ENCODE measurements at regions not wholly inside any gene's neighbourhood (a gene's known extent, or its start where the extent isn't known, plus 50 kb on each side); places are given as distances from the start of the nearest gene placed in this dataset.
"Not testable (repeated sequence)": the region's sequence is repeated elsewhere in the genome, so short reads cannot be mapped to it uniquely, and the experiment has no call there.

GRCh38 chr1:234770924-234771540, 161.1 kb upstream of the IRF2BP2 start:
- no peak for DNase-seq (ENCODE audit: low read depth in 1 of 2, low spot score in 1 of 2)

GRCh38 chr1:234769986-234770795, 160.2 kb upstream of the IRF2BP2 start:
- no peak for DNase-seq (ENCODE audit: low read depth in 1 of 2, low spot score in 1 of 2)

GRCh38 chr1:234769284-234769985, 159.5 kb upstream of the IRF2BP2 start:
- no peak for DNase-seq (ENCODE audit: low read depth in 1 of 2, low spot score in 1 of 2)

- no peak for DNase-seq (ENCODE audit: low read depth in 1 of 2, low spot score in 1 of 2)
Observed at GRCh38 chr1:234768569-234769283, 158.7 kb upstream of the IRF2BP2 start.

- DNase-seq (ENCODE audit: low read depth in 1 of 2, low spot score in 1 of 2), result no peak
Observed at GRCh38 chr1:234768171-234768568, 158.2 kb upstream of the IRF2BP2 start.

- no peak for DNase-seq (ENCODE audit: low read depth in 1 of 2, low spot score in 1 of 2)
Observed at GRCh38 chr1:234765672-234766071, 155.7 kb upstream of the IRF2BP2 start.

GRCh38 chr1:234765181-234765580, 155.2 kb upstream of the IRF2BP2 start:
- no peak for DNase-seq (ENCODE audit: low read depth in 1 of 2, low spot score in 1 of 2)

GRCh38 chr1:234763910-234764309, 153.9 kb upstream of the IRF2BP2 start:
- DNase-seq (ENCODE audit: low read depth in 1 of 2, low spot score in 1 of 2), result no peak

- DNase-seq (ENCODE audit: low read depth in 1 of 2, low spot score in 1 of 2), result no peak
Observed at GRCh38 chr1:234763367-234763766, 153.4 kb upstream of the IRF2BP2 start.

GRCh38 chr1:234762127-234762526, 152.1 kb upstream of the IRF2BP2 start:
- not testable (repeated sequence) for DNase-seq (ENCODE audit: low read depth in 1 of 2, low spot score in 1 of 2)

GRCh38 chr1:234760303-234760723, 150.3 kb upstream of the IRF2BP2 start:
- no peak for DNase-seq (ENCODE audit: low read depth in 1 of 2, low spot score in 1 of 2)

GRCh38 chr1:234759888-234760287, 149.9 kb upstream of the IRF2BP2 start:
- DNase-seq (ENCODE audit: low read depth in 1 of 2, low spot score in 1 of 2), result no peak

GRCh38 chr1:234758851-234759250, 148.9 kb upstream of the IRF2BP2 start:
- no peak for DNase-seq (ENCODE audit: low read depth in 1 of 2, low spot score in 1 of 2)

- DNase-seq (ENCODE audit: low read depth in 1 of 2, low spot score in 1 of 2), result no peak
Observed at GRCh38 chr1:234756857-234757256, 146.9 kb upstream of the IRF2BP2 start.

GRCh38 chr1:234756066-234756774, 146.2 kb upstream of the IRF2BP2 start:
- no peak for DNase-seq (ENCODE audit: low read depth in 1 of 2, low spot score in 1 of 2)

GRCh38 chr1:234755449-234755863, 145.5 kb upstream of the IRF2BP2 start:
- DNase-seq (ENCODE audit: low read depth in 1 of 2, low spot score in 1 of 2), result no peak

GRCh38 chr1:234753979-234754378, 144.0 kb upstream of the IRF2BP2 start:
- DNase-seq (ENCODE audit: low read depth in 1 of 2, low spot score in 1 of 2), result no peak

GRCh38 chr1:234752927-234753326, 142.9 kb upstream of the IRF2BP2 start:
- no peak for DNase-seq (ENCODE audit: low read depth in 1 of 2, low spot score in 1 of 2)

GRCh38 chr1:234751678-234752077, 141.7 kb upstream of the IRF2BP2 start:
- DNase-seq (ENCODE audit: low read depth in 1 of 2, low spot score in 1 of 2), result no peak

- DNase-seq (ENCODE audit: low read depth in 1 of 2, low spot score in 1 of 2), result no peak
Observed at GRCh38 chr1:234750922-234751627, 141.1 kb upstream of the IRF2BP2 start.
